IMR-90 (cell line): ENCODE measurements at regions not wholly inside any gene's neighbourhood (a gene's known extent, or its start where the extent isn't known, plus 50 kb on each side); places are given as distances from the start of the nearest gene placed in this dataset.

ENCODE experiments used
- CTCF ChIP-seq: conservative IDR thresholded peaks from 2 replicates; pipeline ENCODE4 v1.5.1; 2012; ENCODE audit warnings: mild to moderate bottlenecking, low read depth, low read length, improper control_type of control experiment
- MAFK ChIP-seq: IDR thresholded peaks from 2 replicates; pipeline ENCODE4 v1.6.1; 2012; ENCODE audit warnings: low read depth, low read length, improper control_type of control experiment
- MAZ ChIP-seq: IDR thresholded peaks from 2 replicates; pipeline ENCODE4 v1.6.1; 2012; ENCODE audit warnings: low read depth, mild to moderate bottlenecking, low read length, improper control_type of control experiment, moderate library complexity, borderline replicate concordance
- MXI1 ChIP-seq: IDR thresholded peaks from 2 replicates; pipeline ENCODE4 v1.6.1; 2012; ENCODE audit warnings: low read depth, mild to moderate bottlenecking, low read length, moderate library complexity, borderline replicate concordance
- POLR2A ChIP-seq: IDR thresholded peaks from 2 replicates; pipeline ENCODE4 v1.6.1; 2012; ENCODE audit warnings: mild to moderate bottlenecking, low read depth, low read length
- RFX5 ChIP-seq: IDR thresholded peaks from 2 replicates; pipeline ENCODE4 v1.8.0; 2012; ENCODE audit warnings: low read depth, mild to moderate bottlenecking, low read length, moderate library complexity

- TF ChIP-seq CTCF = no peak
- no peak for TF ChIP-seq RFX5
- no peak for TF ChIP-seq MAZ
- no peak for TF ChIP-seq MXI1
- TF ChIP-seq POLR2A = no peak
- TF ChIP-seq MAFK = no peak
These were observed 56.1 kb upstream of the IRF2BP2 start (continued) for GRCh38 chr1:234665975-234666605.
